ENCODE measurements at regions not wholly inside any gene's neighbourhood (a gene's known extent, or its start where the extent isn't known, plus 50 kb on each side); places are given as distances from the start of the nearest gene placed in this dataset.

GRCh38 chr1:191261111-191261510, 783.4 kb upstream of the BRINP3 start:
- DNase-seq (ENCODE audit: low spot score): no peak
- intact Hi-C loops (cut with DNase I): no loop called here

- no peak for DNase-seq (ENCODE audit: low spot score)
- intact Hi-C loops (cut with DNase I): no loop called here
These were observed 801.7 kb upstream of the BRINP3 start for GRCh38 chr1:191279266-191279800.

- intact Hi-C loops (cut with DNase I): no loop called here
- no peak for DNase-seq (ENCODE audit: low spot score)
These were observed 806.5 kb upstream of the BRINP3 start for GRCh38 chr1:191284175-191284574.

- DNase-seq (ENCODE audit: low spot score): no peak
- intact Hi-C loops (cut with DNase I): no loop called here
These were observed 812.8 kb upstream of the BRINP3 start for GRCh38 chr1:191290441-191290840.

- intact Hi-C loops (cut with DNase I): no loop called here
- DNase-seq (ENCODE audit: low spot score): no peak
These were observed 827.7 kb upstream of the BRINP3 start for GRCh38 chr1:191305370-191305769.

GRCh38 chr1:191306916-191307315, 829.3 kb upstream of the BRINP3 start:
- intact Hi-C loops (cut with DNase I): no loop called here
- no peak for DNase-seq (ENCODE audit: low spot score)

- DNase-seq (ENCODE audit: low spot score): no peak
- intact Hi-C loops (cut with DNase I): no loop called here
These were observed 838.2 kb upstream of the RGS18 start for GRCh38 chr1:191320062-191320461.

- DNase-seq (ENCODE audit: low spot score): no peak
- intact Hi-C loops (cut with DNase I): no loop called here
These were observed 830.4 kb upstream of the RGS18 start for GRCh38 chr1:191327868-191328267.

- intact Hi-C loops (cut with DNase I): no loop called here
- no peak for DNase-seq (ENCODE audit: low spot score)
These were observed 814.4 kb upstream of the RGS18 start for GRCh38 chr1:191343816-191344215.

- intact Hi-C loops (cut with DNase I): no loop called here
- DNase-seq (ENCODE audit: low spot score): no peak
These were observed 811.9 kb upstream of the RGS18 start for GRCh38 chr1:191346381-191346780.

GRCh38 chr1:191348328-191348727, 809.9 kb upstream of the RGS18 start:
- intact Hi-C loops (cut with DNase I): no loop called here
- no peak for DNase-seq (ENCODE audit: low spot score)

- intact Hi-C loops (cut with DNase I): no loop called here
- no peak for DNase-seq (ENCODE audit: low spot score)
These were observed 807.3 kb upstream of the RGS18 start for GRCh38 chr1:191350938-191351337.

GRCh38 chr1:191358724-191359123, 799.5 kb upstream of the RGS18 start:
- intact Hi-C loops (cut with DNase I): no loop called here
- no peak for DNase-seq (ENCODE audit: low spot score)

GRCh38 chr1:191366686-191367085, 791.6 kb upstream of the RGS18 start:
- intact Hi-C loops (cut with DNase I): no loop called here
- DNase-seq (ENCODE audit: low spot score): no peak

- intact Hi-C loops (cut with DNase I): no loop called here
- no peak for DNase-seq (ENCODE audit: low spot score)
These were observed 789.2 kb upstream of the RGS18 start for GRCh38 chr1:191368891-191369654.

GRCh38 chr1:191371626-191372025, 786.6 kb upstream of the RGS18 start:
- no peak for DNase-seq (ENCODE audit: low spot score)
- intact Hi-C loops (cut with DNase I): no loop called here

GRCh38 chr1:191388283-191388682, 770.0 kb upstream of the RGS18 start:
- intact Hi-C loops (cut with DNase I): no loop called here
- no peak for DNase-seq (ENCODE audit: low spot score)

- intact Hi-C loops (cut with DNase I): no loop called here
These were observed 761.6 kb upstream of the RGS18 start for GRCh38 chr1:191396622-191397021.

GRCh38 chr1:191398551-191398950, 759.7 kb upstream of the RGS18 start:
- no peak for DNase-seq (ENCODE audit: low spot score)
- intact Hi-C loops (cut with DNase I): no loop called here

More at GRCh38 chr1:191396622-191397021, 761.6 kb upstream of the RGS18 start:
- no peak for DNase-seq (ENCODE audit: low spot score)

GRCh38 chr1:191405417-191405816, 752.8 kb upstream of the RGS18 start:
- intact Hi-C loops (cut with DNase I): no loop called here
- no peak for DNase-seq (ENCODE audit: low spot score)

GRCh38 chr1:191414981-191415640, 743.2 kb upstream of the RGS18 start:
- no peak for DNase-seq (ENCODE audit: low spot score)
- intact Hi-C loops (cut with DNase I): no loop called here

Measured in cardiac septum (tissue), 1 donor.